Esophagus muscularis mucosa (tissue), 4 donors: ENCODE measurements at regions not wholly inside any gene's neighbourhood (a gene's known extent, or its start where the extent isn't known, plus 50 kb on each side); places are given as distances from the start of the nearest gene placed in this dataset.

ENCODE experiments used
- CTCF ChIP-seq, 3 experiments: fragments of 200-600 bp in 2 of 3; fragments of 450-650 bp in 1 of 3; sonication (generic) in 2 of 3; IDR thresholded peaks; one replicate each; pipeline ENCODE4 v1.5.1; 2017 to 2019; ENCODE audit warnings: antibody characterized with exemption in 3 of 3, mild to moderate bottlenecking in 2 of 3, moderate library complexity in 1 of 3
- EP300 ChIP-seq: sonication (generic); formaldehyde crosslinking; IDR thresholded peaks from one replicate; pipeline ENCODE4 v1.6.1; 2017; ENCODE audit warnings: antibody characterized with exemption
- POLR2A ChIP-seq: fragments of 450-650 bp; IDR thresholded peaks from one replicate; pipeline ENCODE4 v1.6.1; 2017; ENCODE audit warnings: antibody characterized with exemption, moderate library complexity, mild to moderate bottlenecking, low read depth
- POLR2AphosphoS5 ChIP-seq, 2 donors: sonication (generic); formaldehyde crosslinking; IDR thresholded peaks; one replicate each; pipeline ENCODE4 v1.6.1; 2017; ENCODE audit warnings: antibody characterized with exemption in 2 of 2

- TF ChIP-seq POLR2A: no peak
- TF ChIP-seq CTCF (IDR thresholded peaks at IDR 0.05): no peak
- TF ChIP-seq POLR2AphosphoS5 (IDR thresholded peaks at IDR 0.05): no peak
- no peak for TF ChIP-seq EP300
Measured at GRCh38 chr5:57717555-57717954, 234.9 kb upstream of the ACTBL2 start.
